ENCODE measurements at regions not wholly inside any gene's neighbourhood (a gene's known extent, or its start where the extent isn't known, plus 50 kb on each side); places are given as distances from the start of the nearest gene placed in this dataset.

- ATAC-seq (no peak), DNase-seq (ENCODE audit: low spot score) (no peak)
- no peaks in the 10 kb centered on the region for H3K36me3 Mint-ChIP-seq (ENCODE audit: low read depth)
- Histone ChIP-seq H4K20me1 (replicated peaks; ENCODE audit: insufficient read depth) (no peaks in the 10 kb centered on the region), H3K27ac (ENCODE audit: low read depth) (no peak overlapping the region), H3K27me3 (ENCODE audit: insufficient read depth) (no peaks in the 10 kb centered on the region), H3K4me1 (ENCODE audit: insufficient read depth) (0 out of 2 replicates have a peak, but pooled peaks cover 6% of the 10 kb centered on the region), H3K9me2 (ENCODE audit: insufficient read depth) (peaks cover 9% of the 10 kb centered on the region; the same call in 1 of the 2 replicates), H3K4me2 (no peak overlapping the region), H2AFZ (no peak overlapping the region), H3K79me2 (replicated peaks; ENCODE audit: insufficient read depth) (no peaks in the 10 kb centered on the region), H3K36me3 (ENCODE audit: insufficient read depth) (no peaks in the 10 kb centered on the region), H3K4me3 (no peak overlapping the region), H3F3A (replicated peaks; ENCODE audit: low read depth) (no peaks in the 10 kb centered on the region)
- peaks cover 7% of the 10 kb centered on the region; the same call in 2 of the 3 replicates for H3K4me1 Mint-ChIP-seq
- H3K27ac Mint-ChIP-seq, result no peak overlapping the region
- no peaks in the 10 kb centered on the region for H3K27me3 Mint-ChIP-seq (ENCODE audit: insufficient read depth, low read depth, poor library complexity)
- H3K4me3 Mint-ChIP-seq, result no peak overlapping the region
- TF ChIP-seq ETS1 (IDR thresholded peaks at IDR 0.05) (no peak), REST (IDR thresholded peaks at IDR 0.05; ENCODE audit: unreplicated experiment) (no peak), JUNB (IDR thresholded peaks at IDR 0.05; ENCODE audit: unreplicated experiment) (no peak), ZNF462 (CRISPR knock-in tag; IDR thresholded peaks at IDR 0.05) (no peak), EZH2phosphoT487 (IDR thresholded peaks at IDR 0.05; ENCODE audit: unreplicated experiment) (no peak), CTCF (conservative IDR thresholded peaks at IDR 0.05; ENCODE audit: low read depth in 2 of 2) (no peak), STAT1 (IDR thresholded peaks at IDR 0.05; ENCODE audit: unreplicated experiment) (no peak), ZNF114 (CRISPR knock-in tag; IDR thresholded peaks at IDR 0.05) (no peak), CREB1 (CRISPR knock-in tag; IDR thresholded peaks at IDR 0.05; ENCODE audit: low read depth) (no peak), ZNF331 (CRISPR knock-in tag; IDR thresholded peaks at IDR 0.05; ENCODE audit: low read depth) (no peak), POLR2AphosphoS5 (IDR thresholded peaks at IDR 0.05; ENCODE audit: low read depth) (no peak)
- H3K9me3 Mint-ChIP-seq, result peaks cover 5% of the 10 kb centered on the region; the same call in 1 of the 3 replicates
Observed at GRCh38 chr3:31404871-31405270, 127.9 kb upstream of the STT3B start.
